Ascending aorta (tissue), 2 donors: ENCODE measurements at regions not wholly inside any gene's neighbourhood (a gene's known extent, or its start where the extent isn't known, plus 50 kb on each side); places are given as distances from the start of the nearest gene placed in this dataset.

Experiments
- DNase-seq, 2 donors: peaks; one replicate each; pipeline ENCODE4 v3.0.0-alpha.2; 2019; ENCODE audit warnings: low spot score in 2 of 2
- H3K27ac ChIP-seq, 2 donors: fragments of 200-600 bp; sonication (generic); one replicate each; pipeline ENCODE4 v1.5.1; 2016 to 2017; ENCODE audit warnings: mild to moderate bottlenecking in 1 of 2
- H3K27me3 ChIP-seq: fragments of 200-600 bp; sonication (generic); one replicate; pipeline ENCODE4 v1.5.1; 2017
- H3K36me3 ChIP-seq, 2 donors: fragments of 200-600 bp; sonication (generic); one replicate each; pipeline ENCODE4 v1.5.1; 2016
- H3K4me1 ChIP-seq, 2 donors: fragments of 200-600 bp; sonication (generic); one replicate each; pipeline ENCODE4 v1.5.1; 2016 to 2017; ENCODE audit warnings: mild to moderate bottlenecking in 1 of 2
- H3K4me3 ChIP-seq, 2 donors: fragments of 200-600 bp; sonication (generic); one replicate each; pipeline ENCODE4 v1.5.1; 2016 to 2017; ENCODE audit warnings: mild to moderate bottlenecking in 1 of 2
- H3K9me3 ChIP-seq, 2 donors: fragments of 200-600 bp; sonication (generic); one replicate each; pipeline ENCODE4 v1.5.1; 2016
- intact Hi-C: fragments of 100-400 bp; cut with DNase I; formaldehyde crosslinking; loops from one replicate; pipeline ENCODE4 v1.15.1; 2023
- TF ChIP-seq, protein P1 (sequence below), 3 experiments: fragments of 200-600 bp in 2 of 3; fragments of 450-650 bp in 1 of 3; sonication (generic) in 2 of 3; IDR thresholded peaks; one replicate each; pipeline ENCODE4 v1.5.1; 2016 to 2019; ENCODE audit warnings: antibody characterized with exemption in 3 of 3, mild to moderate bottlenecking in 1 of 3, moderate library complexity in 1 of 3

DNA sequence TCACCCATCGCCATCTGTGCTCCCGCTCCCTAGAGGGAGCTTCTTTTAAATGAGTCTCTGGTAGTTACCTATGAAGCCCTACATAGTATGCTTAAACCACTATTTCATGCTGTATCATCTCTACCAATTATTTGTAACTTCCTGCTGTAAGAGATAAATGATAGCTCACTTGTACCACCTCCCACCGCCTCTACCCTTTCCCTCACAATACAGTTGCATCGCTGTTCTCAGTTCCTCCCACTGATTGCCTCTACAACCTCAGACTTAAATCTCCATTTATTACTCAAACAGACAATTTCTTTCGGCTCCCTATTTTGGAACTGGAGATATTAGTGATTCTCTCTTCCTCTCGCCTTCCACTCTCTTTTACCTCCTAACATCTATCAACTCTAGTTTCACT is 222.9 kb upstream of the ZC3H12C start:
- Histone ChIP-seq H3K27ac (no peak overlapping the region), H3K36me3 (no peaks in the 10 kb centered on the region), H3K27me3 (no peaks in the 10 kb centered on the region), H3K4me1 (no peaks in the 10 kb centered on the region), H3K9me3 (no peaks in the 10 kb centered on the region), H3K4me3 (no peak overlapping the region)
- no peak for DNase-seq
- TF ChIP-seq, protein P1, sequence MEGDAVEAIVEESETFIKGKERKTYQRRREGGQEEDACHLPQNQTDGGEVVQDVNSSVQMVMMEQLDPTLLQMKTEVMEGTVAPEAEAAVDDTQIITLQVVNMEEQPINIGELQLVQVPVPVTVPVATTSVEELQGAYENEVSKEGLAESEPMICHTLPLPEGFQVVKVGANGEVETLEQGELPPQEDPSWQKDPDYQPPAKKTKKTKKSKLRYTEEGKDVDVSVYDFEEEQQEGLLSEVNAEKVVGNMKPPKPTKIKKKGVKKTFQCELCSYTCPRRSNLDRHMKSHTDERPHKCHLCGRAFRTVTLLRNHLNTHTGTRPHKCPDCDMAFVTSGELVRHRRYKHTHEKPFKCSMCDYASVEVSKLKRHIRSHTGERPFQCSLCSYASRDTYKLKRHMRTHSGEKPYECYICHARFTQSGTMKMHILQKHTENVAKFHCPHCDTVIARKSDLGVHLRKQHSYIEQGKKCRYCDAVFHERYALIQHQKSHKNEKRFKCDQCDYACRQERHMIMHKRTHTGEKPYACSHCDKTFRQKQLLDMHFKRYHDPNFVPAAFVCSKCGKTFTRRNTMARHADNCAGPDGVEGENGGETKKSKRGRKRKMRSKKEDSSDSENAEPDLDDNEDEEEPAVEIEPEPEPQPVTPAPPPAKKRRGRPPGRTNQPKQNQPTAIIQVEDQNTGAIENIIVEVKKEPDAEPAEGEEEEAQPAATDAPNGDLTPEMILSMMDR (IDR thresholded peaks at IDR 0.05): no peak
- intact Hi-C loops: no loop called here

DNA sequence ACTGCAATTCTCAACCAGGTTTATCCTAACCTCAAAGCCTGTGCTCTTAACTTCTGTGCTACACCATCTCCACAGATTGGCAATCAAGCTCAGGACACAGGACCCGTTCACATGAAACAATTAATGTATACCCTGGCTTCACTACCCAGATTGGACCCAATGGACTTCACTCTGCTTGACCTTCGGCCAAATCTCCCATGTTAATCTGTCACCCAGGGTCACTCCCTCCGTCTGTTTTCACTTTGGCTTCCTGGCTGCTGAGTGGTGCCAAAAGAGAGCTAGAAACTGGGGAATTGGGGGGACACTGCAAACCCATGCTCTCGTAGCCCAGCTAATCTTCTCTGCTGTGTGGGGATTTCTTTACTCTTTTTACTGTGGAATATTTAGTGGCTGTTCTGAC is 216.1 kb upstream of the ZC3H12C start:
- Histone ChIP-seq H3K4me1 (no peaks in the 10 kb centered on the region), H3K9me3 (no peaks in the 10 kb centered on the region), H3K36me3 (no peaks in the 10 kb centered on the region), H3K27me3 (no peaks in the 10 kb centered on the region), H3K27ac (no peak overlapping the region), H3K4me3 (no peak overlapping the region)
- TF ChIP-seq, protein P1 (IDR thresholded peaks at IDR 0.05): no peak
- intact Hi-C loops: no loop called here
- DNase-seq: no peak

DNA sequence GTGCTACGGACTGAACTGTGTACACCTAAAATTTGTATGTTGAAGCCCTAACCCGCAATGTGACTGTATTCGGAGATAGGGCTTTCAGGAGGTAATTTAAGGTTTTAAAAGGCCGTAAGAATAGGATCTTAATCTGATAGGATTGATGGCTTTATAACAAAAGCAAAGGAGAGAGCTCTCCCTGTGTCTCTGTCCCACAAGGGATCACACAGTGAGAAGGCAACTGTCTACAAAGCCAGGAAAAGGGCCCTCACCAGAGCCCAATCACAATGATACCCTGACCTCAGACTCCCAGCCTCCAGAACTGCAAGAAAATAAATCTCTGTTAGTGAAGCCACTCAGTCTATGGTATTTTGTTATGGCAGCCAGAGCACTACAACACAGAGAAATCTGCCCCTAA is 208.7 kb upstream of the ZC3H12C start:
- TF ChIP-seq, protein P1 (IDR thresholded peaks at IDR 0.05): no peak
- Histone ChIP-seq H3K9me3 (no peaks in the 10 kb centered on the region), H3K36me3 (no peaks in the 10 kb centered on the region), H3K4me3 (no peak overlapping the region), H3K4me1 (no peaks in the 10 kb centered on the region), H3K27me3 (no peaks in the 10 kb centered on the region), H3K27ac (no peak overlapping the region)
- intact Hi-C loops: no loop called here
- DNase-seq: no peak

DNA sequence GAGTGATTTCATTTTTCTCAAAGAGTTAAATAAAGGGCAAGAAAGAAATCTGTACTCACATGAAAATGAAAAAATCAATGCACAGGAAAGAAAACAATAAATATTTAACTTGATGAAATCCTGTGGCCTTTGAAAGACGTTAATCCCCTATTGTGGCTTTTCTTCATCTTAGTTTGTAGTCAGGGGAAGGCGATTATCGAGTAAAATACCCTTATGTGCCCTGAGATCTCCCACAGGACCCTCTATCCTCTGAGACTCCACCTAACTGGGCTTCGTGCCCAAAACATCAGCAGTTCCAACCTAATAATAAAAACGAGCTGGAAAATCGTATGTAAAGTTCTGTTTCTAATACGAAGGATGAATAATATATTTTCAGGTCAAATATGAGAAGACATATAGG is 208.2 kb upstream of the ZC3H12C start:
- Histone ChIP-seq H3K36me3 (no peaks in the 10 kb centered on the region), H3K27ac (no peak overlapping the region), H3K27me3 (no peaks in the 10 kb centered on the region), H3K4me1 (no peaks in the 10 kb centered on the region), H3K9me3 (no peaks in the 10 kb centered on the region), H3K4me3 (no peak overlapping the region)
- no peak for DNase-seq
- intact Hi-C loops: no loop called here
- TF ChIP-seq, protein P1 (IDR thresholded peaks at IDR 0.05): no peak

DNA sequence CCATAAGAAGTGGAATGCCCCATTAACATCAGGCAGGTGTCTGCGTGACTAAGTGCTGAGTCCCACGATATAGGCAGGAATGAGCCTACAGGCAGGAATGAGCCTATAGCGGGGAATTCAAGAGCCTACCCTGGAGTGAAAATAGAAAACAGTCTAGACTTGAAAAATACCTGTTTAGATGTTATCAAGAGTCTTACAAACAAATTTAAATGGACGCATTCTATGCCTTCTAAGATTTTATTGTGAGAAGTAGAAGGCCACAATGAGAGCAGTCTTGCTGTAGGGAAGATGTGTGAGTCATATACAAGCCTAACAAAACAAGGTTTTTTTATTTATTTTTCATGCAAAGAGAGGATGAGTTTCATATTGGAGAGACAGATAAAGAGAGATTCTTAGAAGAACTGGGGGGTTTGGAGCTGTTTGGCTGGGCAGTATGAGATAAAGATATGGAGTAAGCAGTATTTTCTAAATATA is 200.8 kb upstream of the ZC3H12C start:
- Histone ChIP-seq H3K27me3 (no peaks in the 10 kb centered on the region), H3K36me3 (no peaks in the 10 kb centered on the region), H3K4me3 (no peak overlapping the region), H3K4me1 (no peaks in the 10 kb centered on the region), H3K27ac (no peak overlapping the region), H3K9me3 (peaks cover 0 to 2% of the 10 kb centered on the region in 2 donors)
- intact Hi-C loops: no loop called here
- no peak for DNase-seq
- TF ChIP-seq, protein P1 (IDR thresholded peaks at IDR 0.05): no peak

DNA sequence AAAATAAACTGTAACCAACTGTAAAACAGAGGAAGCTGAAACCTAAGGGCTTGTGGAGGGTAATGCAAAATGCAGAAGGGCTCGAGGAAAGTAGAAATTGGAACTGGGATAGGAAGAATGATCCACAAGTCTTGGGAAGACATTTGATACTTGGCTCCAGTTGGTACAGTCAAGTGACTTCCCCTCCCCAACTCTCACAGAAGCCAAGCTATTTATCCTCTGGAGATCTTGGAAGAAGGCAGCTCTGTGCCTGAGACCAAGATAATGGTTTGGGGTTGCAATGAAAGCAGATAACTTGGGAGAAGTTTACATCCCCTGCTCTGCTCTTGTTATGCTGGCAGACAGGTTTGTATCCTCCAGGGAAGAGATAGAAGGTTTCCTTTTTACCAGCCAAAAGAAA is 198.9 kb upstream of the ZC3H12C start:
- TF ChIP-seq, protein P1 (IDR thresholded peaks at IDR 0.05): no peak
- intact Hi-C loops: no loop called here

More for the DNA sequence above, 198.9 kb upstream of the ZC3H12C start:
- no peak overlapping the region for H3K4me3 ChIP-seq
- no peak overlapping the region for H3K27ac ChIP-seq
- DNase-seq: no peak
- H3K4me1 ChIP-seq: no peaks in the 10 kb centered on the region
- H3K36me3 ChIP-seq: no peaks in the 10 kb centered on the region
- peaks cover 4 to 11% of the 10 kb centered on the region in 2 donors for H3K9me3 ChIP-seq
- no peaks in the 10 kb centered on the region for H3K27me3 ChIP-seq
